HG03460 (cell line): ENCODE measurements at regions not wholly inside any gene's neighbourhood (a gene's known extent, or its start where the extent isn't known, plus 50 kb on each side); places are given as distances from the start of the nearest gene placed in this dataset.

Source experiments
- ATAC-seq: cut with Tn5 transposase; IDR thresholded peaks from one replicate; pipeline ENCODE4 v1.9.1; 2021; ENCODE audit not compliant: unreplicated experiment

DNA sequence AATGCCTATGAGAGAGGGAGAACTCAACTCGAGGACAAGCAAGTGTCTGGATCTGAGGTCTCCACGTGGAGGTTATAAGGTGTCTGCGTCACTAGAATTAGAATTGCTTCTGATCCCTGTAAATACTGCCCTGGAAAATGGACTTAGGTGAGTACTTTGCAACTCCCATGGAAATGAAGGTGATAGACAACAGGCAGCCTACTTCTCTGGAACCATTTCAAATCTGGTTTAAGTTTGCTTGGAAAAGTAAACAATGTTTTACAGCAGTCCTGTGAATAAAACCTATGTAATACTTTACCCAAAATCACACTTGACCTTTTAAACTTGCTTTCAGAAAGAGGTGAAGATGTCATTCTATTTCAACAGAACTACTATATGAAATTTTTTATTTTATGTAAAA lies 70.1 kb upstream of the TENT5A start:
- no peak for ATAC-seq

DNA sequence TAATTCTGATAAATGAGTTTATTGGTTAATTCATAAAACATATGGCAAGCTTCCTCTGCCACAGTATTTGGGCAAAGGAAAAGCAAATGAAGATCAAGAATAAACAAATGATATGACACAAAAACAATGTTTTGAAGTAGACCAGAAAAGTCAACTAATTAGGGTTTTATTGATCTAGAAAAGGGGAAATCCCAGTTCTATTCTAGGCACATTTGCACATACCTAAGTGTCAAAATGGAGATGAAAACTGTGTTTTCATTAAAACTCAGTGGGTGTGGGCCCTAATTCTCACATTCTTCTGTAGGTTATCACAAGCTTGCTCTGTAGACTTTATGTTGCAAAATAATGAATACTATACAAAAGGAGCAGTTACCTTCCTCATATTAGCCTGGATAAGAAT lies 69.0 kb upstream of the TENT5A start:
- ATAC-seq, result no peak

GRCh38 chr6:81820980-81821379 lies 68.5 kb upstream of the TENT5A start:
- ATAC-seq, result no peak

- ATAC-seq, result no peak
Observed at GRCh38 chr6:81820422-81820821, 67.9 kb upstream of the TENT5A start.

DNA sequence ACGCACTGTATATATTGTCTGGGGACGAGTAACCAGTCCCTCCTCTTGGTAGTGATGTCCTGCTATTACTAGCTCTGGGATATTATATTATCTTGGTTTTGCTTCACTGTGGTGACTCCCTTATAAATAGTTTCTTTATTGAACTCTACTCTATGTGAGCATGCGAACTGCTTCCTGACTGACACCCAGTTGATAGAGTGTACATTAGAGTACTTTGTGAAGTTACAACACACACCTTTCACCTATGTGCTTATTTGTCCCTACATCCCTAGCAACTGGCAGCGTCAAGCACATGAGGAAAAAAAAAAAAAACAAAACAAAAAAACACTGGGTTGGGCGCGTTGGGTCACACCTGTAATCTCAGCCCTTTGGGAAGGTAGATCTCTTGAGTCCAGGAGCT lies 67.3 kb upstream of the TENT5A start:
- no peak for ATAC-seq

DNA sequence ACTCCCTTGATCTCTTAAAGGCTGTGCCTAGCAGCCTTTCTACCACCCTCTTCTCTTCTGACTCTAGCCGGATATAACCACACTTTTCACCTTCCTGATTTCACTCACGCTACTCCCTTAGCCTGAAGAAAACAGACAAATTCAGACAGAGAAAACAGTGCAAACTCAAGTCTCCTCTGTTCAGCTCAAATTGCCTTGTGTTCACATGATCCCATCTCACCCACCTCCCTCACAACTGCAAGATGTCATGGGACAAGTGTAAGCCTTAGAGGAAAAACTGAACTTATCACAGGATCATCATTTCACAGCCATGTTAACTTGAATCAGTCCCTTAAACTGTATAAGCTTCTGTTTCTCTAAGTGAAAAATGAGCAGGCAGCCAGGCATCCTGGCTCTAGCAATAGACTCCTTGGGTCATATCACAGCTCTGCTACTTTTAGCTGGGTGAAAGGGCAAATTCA lies 66.5 kb upstream of the TENT5A start:
- ATAC-seq, result peak; percentile 57

- no peak for ATAC-seq
Observed at GRCh38 chr6:81816380-81816779, 63.9 kb upstream of the TENT5A start.

GRCh38 chr6:81814370-81815076 lies 62.0 kb upstream of the TENT5A start:
- no peak for ATAC-seq

GRCh38 chr6:81813305-81813704 lies 60.8 kb upstream of the TENT5A start:
- ATAC-seq, result no peak

GRCh38 chr6:81812401-81812800 lies 59.9 kb upstream of the TENT5A start:
- no peak for ATAC-seq

GRCh38 chr6:81808851-81809570 lies 56.5 kb upstream of the TENT5A start:
- no peak for ATAC-seq

DNA sequence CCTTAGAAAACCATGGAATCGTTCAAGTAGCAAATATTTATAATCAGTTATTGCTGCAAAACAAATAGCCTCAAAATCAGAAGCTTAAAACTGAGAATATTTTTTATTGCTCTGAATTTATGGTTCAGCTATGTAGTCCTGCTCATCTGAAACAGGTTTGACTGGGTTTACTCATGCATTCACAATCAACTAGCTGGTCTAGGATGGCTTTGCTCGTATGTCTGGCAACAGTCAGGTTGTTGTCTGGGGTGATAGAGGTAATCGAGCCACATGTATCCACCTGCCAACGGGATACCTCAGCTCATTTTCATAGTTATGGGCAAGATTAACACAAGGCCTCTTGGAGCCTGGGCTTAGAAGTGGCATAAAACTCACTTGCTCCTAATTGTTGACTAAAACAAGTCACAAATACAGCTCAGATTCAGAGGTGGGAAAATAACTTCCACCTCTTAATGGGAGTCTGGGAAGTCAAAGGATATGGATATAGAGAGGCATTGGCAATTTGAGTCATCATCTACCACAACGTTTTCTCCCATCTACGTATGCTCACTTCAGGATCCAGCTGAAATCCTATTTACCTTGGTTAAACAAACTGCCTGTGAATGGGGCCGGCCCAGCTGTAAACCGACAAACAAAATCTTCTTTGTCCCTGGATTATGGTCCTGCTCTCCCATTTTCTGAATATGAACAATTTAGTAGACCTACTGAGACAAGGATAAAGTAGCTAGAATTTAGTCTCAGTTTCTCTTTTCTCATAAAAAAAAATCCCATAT lies 54.5 kb upstream of the TENT5A start:
- no peak for ATAC-seq

- no peak for ATAC-seq
Observed at GRCh38 chr6:81802356-81802755, 49.9 kb upstream of the TENT5A start.
